ENCODE measurements at regions not wholly inside any gene's neighbourhood (a gene's known extent, or its start where the extent isn't known, plus 50 kb on each side); places are given as distances from the start of the nearest gene placed in this dataset.

DNA sequence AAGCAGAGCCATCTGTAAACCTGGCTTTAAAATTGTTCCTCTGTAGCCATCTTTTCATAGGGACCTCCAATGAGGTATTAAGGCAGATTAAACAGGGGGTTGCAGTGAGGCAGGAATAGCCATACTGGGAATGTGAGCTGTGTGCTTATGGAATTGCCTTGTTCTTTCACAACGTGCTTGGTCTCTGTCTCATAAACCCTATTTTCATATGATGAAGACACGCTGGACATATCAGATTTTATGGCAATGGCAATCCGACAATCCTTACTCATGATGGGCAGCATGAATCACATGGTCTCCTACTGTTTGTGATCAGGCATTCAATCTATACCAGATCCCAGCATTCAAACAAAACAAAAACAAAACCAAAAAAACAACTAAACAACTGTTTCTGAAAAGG is 418.9 kb upstream of the NRP1 start:
- DNase-seq (no peak), ATAC-seq (replicated peaks) (no peak)
- Mint-ChIP-seq H3K36me3 (ENCODE audit: insufficient read depth) (no peaks in the 10 kb centered on the region), H3K4me1 (ENCODE audit: low read depth in 2 of 2) (no peaks in the 10 kb centered on the region), H3K27ac (no peak overlapping the region), H3K4me3 (no peak overlapping the region), H3K27me3 (no peaks in the 10 kb centered on the region), H3K9me3 (no peaks in the 10 kb centered on the region)

DNA sequence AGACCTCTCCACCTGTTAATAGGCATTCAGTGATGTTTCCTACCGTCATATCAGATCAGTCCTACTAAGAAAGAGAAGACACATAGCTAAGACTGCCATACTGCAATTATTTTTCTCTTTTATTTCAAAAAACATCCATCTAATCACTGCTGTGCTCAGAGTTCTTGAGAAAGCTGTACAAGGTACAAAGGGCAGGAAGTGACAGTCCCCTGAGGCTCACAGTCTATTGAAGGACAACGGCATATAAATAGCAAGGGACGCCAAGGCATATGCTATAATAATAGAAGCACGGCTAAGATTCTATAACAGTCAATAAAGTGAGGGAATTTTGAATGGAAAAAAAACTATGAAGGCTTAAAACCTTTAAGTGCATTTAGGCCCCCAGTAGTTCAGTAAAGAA is 415.3 kb upstream of the NRP1 start:
- ATAC-seq (replicated peaks), result no peak
- no peaks in the 10 kb centered on the region for H3K4me1 Mint-ChIP-seq (ENCODE audit: low read depth in 2 of 2)
- H3K36me3 Mint-ChIP-seq (ENCODE audit: insufficient read depth), result no peaks in the 10 kb centered on the region
- no peaks in the 10 kb centered on the region for H3K9me3 Mint-ChIP-seq
- no peaks in the 10 kb centered on the region for H3K27me3 Mint-ChIP-seq
- no peak overlapping the region for H3K27ac Mint-ChIP-seq
- H3K4me3 Mint-ChIP-seq, result no peak overlapping the region
- DNase-seq, result no peak

- Mint-ChIP-seq H3K36me3 (ENCODE audit: insufficient read depth) (no peaks in the 10 kb centered on the region), H3K4me1 (ENCODE audit: low read depth in 2 of 2) (no peaks in the 10 kb centered on the region), H3K4me3 (no peak overlapping the region), H3K27ac (no peak overlapping the region), H3K27me3 (no peaks in the 10 kb centered on the region), H3K9me3 (no peaks in the 10 kb centered on the region)
- ATAC-seq (replicated peaks) (no peak), DNase-seq (no peak)
Observed at GRCh38 chr10:33749067-33749735, 414.7 kb upstream of the NRP1 start.

- H3K4me1 Mint-ChIP-seq (ENCODE audit: low read depth in 2 of 2), result no peaks in the 10 kb centered on the region
- ATAC-seq (replicated peaks), result no peak
- no peaks in the 10 kb centered on the region for H3K36me3 Mint-ChIP-seq (ENCODE audit: insufficient read depth)
- H3K27ac Mint-ChIP-seq, result no peak overlapping the region
- no peaks in the 10 kb centered on the region for H3K9me3 Mint-ChIP-seq
- no peak for DNase-seq
- no peaks in the 10 kb centered on the region for H3K27me3 Mint-ChIP-seq
- H3K4me3 Mint-ChIP-seq, result no peak overlapping the region
Observed at GRCh38 chr10:33746836-33747268, 412.4 kb upstream of the NRP1 start.

DNA sequence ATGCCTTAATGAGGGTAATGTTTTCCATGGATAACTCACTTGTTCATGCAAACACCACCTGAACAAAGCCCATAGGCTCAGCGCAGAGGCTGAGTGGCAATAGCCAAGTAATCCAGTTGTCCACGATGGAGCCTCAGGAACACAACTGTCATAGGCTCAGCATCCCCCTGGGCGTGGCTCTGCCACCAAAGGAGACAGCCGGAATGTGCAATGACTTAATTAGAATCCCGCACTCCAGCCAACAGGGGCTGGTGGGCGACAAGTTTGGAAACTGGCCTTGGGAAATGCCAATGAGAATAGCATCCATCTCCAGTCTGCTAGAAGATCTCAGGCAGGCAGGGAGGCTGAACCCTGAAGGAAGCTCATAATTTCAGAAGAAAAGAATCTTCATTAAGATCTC is 411.7 kb upstream of the NRP1 start:
- Mint-ChIP-seq H3K4me1 (ENCODE audit: low read depth in 2 of 2) (no peaks in the 10 kb centered on the region), H3K4me3 (no peak overlapping the region), H3K9me3 (no peaks in the 10 kb centered on the region), H3K27me3 (no peaks in the 10 kb centered on the region), H3K36me3 (ENCODE audit: insufficient read depth) (no peaks in the 10 kb centered on the region), H3K27ac (no peak overlapping the region)
- ATAC-seq (replicated peaks) (no peak), DNase-seq (no peak)

GRCh38 chr10:33743429-33743857 is 409.0 kb upstream of the NRP1 start:
- DNase-seq, result peak in 1 of 3 experiments; percentile 0
- Mint-ChIP-seq H3K9me3 (no peaks in the 10 kb centered on the region), H3K27me3 (no peaks in the 10 kb centered on the region), H3K4me3 (no peak overlapping the region), H3K27ac (no peak overlapping the region), H3K4me1 (ENCODE audit: low read depth in 2 of 2) (no peaks in the 10 kb centered on the region), H3K36me3 (ENCODE audit: insufficient read depth) (no peaks in the 10 kb centered on the region)
- peak; percentile 57 for ATAC-seq (replicated peaks)

DNA sequence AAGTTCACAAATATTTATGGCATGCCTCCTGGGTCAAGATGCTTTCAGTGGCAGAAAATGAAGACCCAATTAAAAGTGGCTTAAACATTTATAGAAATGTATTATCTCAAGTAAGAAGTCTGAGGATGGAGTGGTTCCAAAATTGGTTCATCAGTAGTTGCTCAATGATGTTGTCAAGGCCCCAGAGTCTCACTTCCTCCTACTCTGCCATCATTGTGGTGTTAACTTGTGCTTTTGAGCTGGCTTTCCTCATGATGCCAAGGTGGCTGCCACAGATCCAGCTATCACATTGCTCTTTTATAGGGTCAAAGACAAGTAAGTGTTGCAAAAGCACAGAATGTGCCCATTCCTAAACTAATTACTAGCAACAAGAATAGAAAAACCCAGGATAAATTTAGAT is 404.6 kb upstream of the NRP1 start:
- no peaks in the 10 kb centered on the region for H3K27me3 Mint-ChIP-seq
- H3K4me1 Mint-ChIP-seq (ENCODE audit: low read depth in 2 of 2), result peaks cover 0 to 3% of the 10 kb centered on the region in 2 donors
- no peaks in the 10 kb centered on the region for H3K9me3 Mint-ChIP-seq
- no peaks in the 10 kb centered on the region for H3K36me3 Mint-ChIP-seq (ENCODE audit: insufficient read depth)
- no peak overlapping the region for H3K4me3 Mint-ChIP-seq
- ATAC-seq (replicated peaks) (no peak), DNase-seq (no peak)
- no peak overlapping the region for H3K27ac Mint-ChIP-seq

GRCh38 chr10:33735464-33735923 is 401.0 kb upstream of the NRP1 start:
- peaks cover 0 to 3% of the 10 kb centered on the region in 2 donors for H3K4me1 Mint-ChIP-seq (ENCODE audit: low read depth in 2 of 2)
- peaks cover 0 to 4% of the 10 kb centered on the region in 2 donors for H3K27me3 Mint-ChIP-seq
- H3K9me3 Mint-ChIP-seq, result no peaks in the 10 kb centered on the region
- no peaks in the 10 kb centered on the region for H3K36me3 Mint-ChIP-seq (ENCODE audit: insufficient read depth)
- ATAC-seq (replicated peaks), result no peak
- no peak for DNase-seq
- H3K4me3 Mint-ChIP-seq, result no peak overlapping the region
- peak overlapping the region in 1 of 2 donors; percentile 14 for H3K27ac Mint-ChIP-seq

DNA sequence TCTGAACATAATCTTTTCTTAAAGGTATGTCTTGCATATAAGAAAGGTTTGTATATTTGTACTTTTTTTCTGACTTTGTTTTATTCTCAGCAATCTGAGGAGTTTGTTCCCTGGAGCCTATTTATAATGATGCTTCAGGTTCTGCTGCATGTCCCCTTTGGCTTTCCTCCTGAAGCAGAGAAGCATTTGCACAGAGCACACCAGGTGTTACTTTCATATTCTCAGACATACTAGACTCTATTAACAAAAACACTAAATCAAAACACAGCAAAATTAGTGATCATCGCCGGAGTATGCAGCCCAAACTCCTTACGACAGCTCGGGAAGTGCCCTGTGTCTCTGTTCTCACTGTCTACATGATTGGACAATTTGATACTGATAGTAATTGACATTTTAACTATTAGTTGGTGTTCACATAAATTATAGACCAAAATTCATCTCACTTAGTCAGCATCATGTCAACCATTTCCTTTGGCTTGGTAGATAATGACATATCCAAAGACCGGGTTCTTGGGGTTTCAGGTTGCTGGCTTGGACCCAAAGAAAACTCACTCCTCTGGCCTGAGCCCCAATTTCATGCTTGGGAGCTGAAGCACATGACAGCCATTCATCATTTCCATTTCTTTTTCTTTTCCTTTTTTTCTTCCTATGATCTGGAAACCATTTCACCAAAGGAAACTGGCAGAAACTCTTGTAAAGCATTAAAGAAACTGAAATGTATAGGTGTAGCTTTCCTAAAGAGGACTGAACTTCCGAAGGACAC is 400.1 kb upstream of the NRP1 start:
- DNase-seq, result no peak
- Mint-ChIP-seq H3K4me3 (no peak overlapping the region), H3K36me3 (ENCODE audit: insufficient read depth) (no peaks in the 10 kb centered on the region), H3K27ac (no peak overlapping the region), H3K4me1 (ENCODE audit: low read depth in 2 of 2) (peaks cover 0 to 3% of the 10 kb centered on the region in 2 donors), H3K27me3 (peaks cover 4 to 13% of the 10 kb centered on the region in 2 donors), H3K9me3 (peaks cover 0 to 2% of the 10 kb centered on the region in 2 donors)
- ATAC-seq (replicated peaks), result no peak

DNA sequence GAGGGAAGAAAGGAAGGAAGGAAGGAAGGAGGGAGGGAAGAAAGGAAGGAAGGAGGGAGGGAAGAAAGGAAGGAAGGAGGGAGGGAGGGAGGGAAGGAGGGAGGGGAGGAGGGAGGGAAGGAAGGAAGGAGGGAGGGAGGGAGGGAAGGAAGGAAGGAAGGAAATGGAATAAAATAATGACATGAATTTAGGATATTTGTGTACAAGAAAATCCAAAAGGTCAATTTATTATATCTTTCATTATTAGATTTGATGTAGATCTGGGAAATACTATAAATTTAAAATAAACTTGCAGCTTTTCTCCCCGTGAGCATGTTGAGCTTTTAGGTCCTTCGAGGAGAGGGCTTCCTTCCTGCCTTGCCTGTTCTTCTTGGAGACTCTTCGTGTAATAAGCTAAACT is 398.6 kb upstream of the NRP1 start:
- peaks cover 0 to 5% of the 10 kb centered on the region in 2 donors for H3K9me3 Mint-ChIP-seq
- H3K27me3 Mint-ChIP-seq, result peaks cover 7 to 28% of the 10 kb centered on the region in 2 donors
- H3K27ac Mint-ChIP-seq, result no peak overlapping the region
- H3K4me3 Mint-ChIP-seq, result no peak overlapping the region
- no peaks in the 10 kb centered on the region for H3K36me3 Mint-ChIP-seq (ENCODE audit: insufficient read depth)
- ATAC-seq (replicated peaks) (no peak), DNase-seq (no peak)
- H3K4me1 Mint-ChIP-seq (ENCODE audit: low read depth in 2 of 2), result peaks cover 0 to 3% of the 10 kb centered on the region in 2 donors

GRCh38 chr10:33732161-33732680 is 397.8 kb upstream of the NRP1 start:
- Mint-ChIP-seq H3K9me3 (peaks cover 0 to 5% of the 10 kb centered on the region in 2 donors), H3K27ac (no peak overlapping the region), H3K27me3 (peaks cover 7 to 28% of the 10 kb centered on the region in 2 donors), H3K4me1 (ENCODE audit: low read depth in 2 of 2) (peaks cover 0 to 3% of the 10 kb centered on the region in 2 donors), H3K4me3 (no peak overlapping the region), H3K36me3 (ENCODE audit: insufficient read depth) (no peaks in the 10 kb centered on the region)
- DNase-seq, result no peak
- no peak for ATAC-seq (replicated peaks)

DNA sequence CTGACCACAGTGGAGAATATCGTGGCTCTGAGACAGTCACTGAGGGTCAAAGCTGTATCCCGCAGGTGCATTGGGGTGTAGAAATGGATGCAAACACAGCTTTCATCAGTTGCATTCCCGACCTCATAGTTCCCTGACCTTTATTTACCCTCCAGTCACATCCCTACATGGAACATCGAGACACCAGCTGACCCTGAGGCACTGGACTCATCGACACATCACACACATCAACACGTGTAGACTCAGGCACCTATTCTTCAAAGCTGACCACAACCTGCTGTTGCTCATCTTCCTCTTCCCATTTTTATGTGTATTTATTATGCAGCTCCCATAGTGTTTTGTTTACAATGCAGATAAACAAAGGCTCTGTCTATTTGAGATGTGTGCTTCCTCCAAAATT is 396.9 kb upstream of the NRP1 start:
- Mint-ChIP-seq H3K4me1 (ENCODE audit: low read depth in 2 of 2) (peaks cover 0 to 3% of the 10 kb centered on the region in 2 donors), H3K27me3 (peaks cover 7 to 28% of the 10 kb centered on the region in 2 donors), H3K27ac (no peak overlapping the region), H3K36me3 (ENCODE audit: insufficient read depth) (no peaks in the 10 kb centered on the region), H3K4me3 (no peak overlapping the region), H3K9me3 (peaks cover 0 to 5% of the 10 kb centered on the region in 2 donors)
- ATAC-seq (replicated peaks) (no peak), DNase-seq (no peak)

GRCh38 chr10:33725430-33725829 is 391.0 kb upstream of the NRP1 start:
- no peaks in the 10 kb centered on the region for H3K4me1 Mint-ChIP-seq (ENCODE audit: low read depth in 2 of 2)
- peaks cover 0 to 5% of the 10 kb centered on the region in 2 donors for H3K9me3 Mint-ChIP-seq
- DNase-seq (no peak), ATAC-seq (replicated peaks) (no peak)
- no peaks in the 10 kb centered on the region for H3K36me3 Mint-ChIP-seq (ENCODE audit: insufficient read depth)
- no peak overlapping the region for H3K4me3 Mint-ChIP-seq
- H3K27ac Mint-ChIP-seq, result no peak overlapping the region
- H3K27me3 Mint-ChIP-seq, result peaks cover 13 to 41% of the 10 kb centered on the region in 2 donors

DNA sequence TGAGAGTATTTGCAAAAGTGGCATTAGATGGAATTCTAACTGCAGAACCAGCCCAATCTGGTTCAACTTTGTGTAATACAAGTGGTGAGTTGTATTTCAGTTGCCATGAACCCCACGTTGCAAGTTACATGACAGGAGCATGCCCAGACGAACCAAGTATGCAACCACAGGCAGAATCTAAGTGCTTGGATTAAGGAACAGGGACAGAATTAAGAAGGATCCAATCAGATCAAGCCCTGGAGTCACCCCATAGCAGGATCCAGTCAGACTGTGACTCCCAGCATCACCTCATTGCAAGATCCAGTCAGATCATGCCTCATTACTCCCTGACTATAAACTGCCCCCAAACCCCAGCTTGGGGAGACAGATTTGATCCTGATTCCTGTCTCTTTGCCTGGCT is 388.7 kb upstream of the NRP1 start:
- H3K36me3 Mint-ChIP-seq (ENCODE audit: insufficient read depth), result peaks cover 2% of the 10 kb centered on the region
- H3K4me3 Mint-ChIP-seq, result no peak overlapping the region
- H3K9me3 Mint-ChIP-seq, result no peaks in the 10 kb centered on the region
- no peak overlapping the region for H3K27ac Mint-ChIP-seq
- no peaks in the 10 kb centered on the region for H3K4me1 Mint-ChIP-seq (ENCODE audit: low read depth in 2 of 2)
- ATAC-seq (replicated peaks), result no peak
- peaks cover 6 to 18% of the 10 kb centered on the region in 2 donors for H3K27me3 Mint-ChIP-seq
- DNase-seq, result no peak

All from effector memory CD8-positive, alpha-beta T cell (primary cell).